IMR-90 (cell line): ENCODE measurements at regions not wholly inside any gene's neighbourhood (a gene's known extent, or its start where the extent isn't known, plus 50 kb on each side); places are given as distances from the start of the nearest gene placed in this dataset.

Experiments
- ATAC-seq: fragments of 200-7000 bp; cut with Tn5 transposase; 2 replicates; pipeline ENCODE4 v1.9.1; 2020; ENCODE audit warnings: low read depth, mild to moderate bottlenecking, moderate library complexity
- BruUV-seq: library from RNA; stranded (reverse); fragments of 400-500 nt; replicated peaks from 2 replicates; lab custom pipeline; 2021; lab: Mats Ljungman, UMichigan
- CTCF ChIA-PET: fragments of 300-600 bp; formaldehyde crosslinking; extraction: SDS; loops from one replicate; lab custom pipeline; 2021; ENCODE audit warnings: antibody characterized with exemption; lab: Yijun Ruan, JAX
- POLR2A ChIA-PET: fragments of 300-600 bp; sonication (Branson Sonifier 250); formaldehyde crosslinking; loops from one replicate; lab custom pipeline; 2022; ENCODE audit warnings: antibody characterized with exemption; ENCODE audit not compliant: unreplicated experiment; lab: Charles Lee
- DNase-seq: peaks from one replicate; pipeline ENCODE4 v3.0.0; 2013
- H2AFZ ChIP-seq: replicated peaks from 2 replicates; pipeline ENCODE3; 2013; ENCODE audit warnings: low read length, mild to moderate bottlenecking; ENCODE audit not compliant: poor library complexity
- H2AK5ac ChIP-seq: 2 replicates; pipeline ENCODE4 v1.6.1; 2013; ENCODE audit warnings: low read depth, low read length, inconsistent platforms
- H2AK9ac ChIP-seq: replicated peaks from 2 replicates; pipeline ENCODE3; 2013; ENCODE audit warnings: mild to moderate bottlenecking, low read depth, low read length, moderate library complexity; ENCODE audit not compliant: poor library complexity
- H2BK120ac ChIP-seq: 2 replicates; pipeline ENCODE4 v1.6.1; 2013; ENCODE audit warnings: low read depth, low read length, inconsistent platforms
- H2BK15ac ChIP-seq: 3 replicates; pipeline ENCODE4 v1.6.1; 2013; ENCODE audit warnings: low read depth, low read length, inconsistent platforms
- H2BK20ac ChIP-seq: 2 replicates; pipeline ENCODE4 v1.6.1; 2013; ENCODE audit warnings: low read depth, mild to moderate bottlenecking, inconsistent platforms, low read length, moderate library complexity
- H2BK5ac ChIP-seq: 2 replicates; pipeline ENCODE4 v1.6.1; 2013; ENCODE audit warnings: mild to moderate bottlenecking, low read depth, low read length, inconsistent platforms; ENCODE audit not compliant: poor library complexity, severe bottlenecking
- H3K14ac ChIP-seq: replicated peaks from 2 replicates; pipeline ENCODE4 v1.6.1; 2013; ENCODE audit warnings: low read depth, low read length, inconsistent platforms
- H3K18ac ChIP-seq: 2 replicates; pipeline ENCODE4 v1.6.1; 2013; ENCODE audit warnings: low read depth, low read length, control low read depth
- H3K23ac ChIP-seq: 2 replicates; pipeline ENCODE4 v1.6.1; 2013; ENCODE audit warnings: low read depth, low read length, inconsistent platforms
- H3K27ac ChIP-seq: 2 replicates; pipeline ENCODE4 v1.5.1; 2013; ENCODE audit warnings: mild to moderate bottlenecking, control low read depth, low read length; ENCODE audit not compliant: insufficient read depth
- H3K27me3 ChIP-seq: 2 replicates; pipeline ENCODE4 v1.6.1; 2013; ENCODE audit warnings: low read length; ENCODE audit not compliant: control insufficient read depth, insufficient read depth
- H3K36me3 ChIP-seq: 2 replicates; pipeline ENCODE4 v1.6.1; 2013; ENCODE audit warnings: low read length, mixed read lengths; ENCODE audit not compliant: control insufficient read depth, insufficient read depth
- H3K4ac ChIP-seq: 2 replicates; pipeline ENCODE4 v1.6.1; 2013; ENCODE audit warnings: low read depth, low read length, inconsistent platforms
- H3K4me1 ChIP-seq: 2 replicates; pipeline ENCODE4 v1.6.1; 2013; ENCODE audit warnings: low read length, mixed read lengths; ENCODE audit not compliant: control insufficient read depth, insufficient read depth
- H3K4me2 ChIP-seq: 2 replicates; pipeline ENCODE4 v1.6.1; 2013; ENCODE audit warnings: low read depth, mild to moderate bottlenecking, control low read depth, low read length, moderate library complexity
- H3K4me3 ChIP-seq: 2 replicates; pipeline ENCODE4 v1.5.1; 2013; ENCODE audit warnings: low read depth, mild to moderate bottlenecking, control low read depth, low read length, moderate library complexity; ENCODE audit not compliant: insufficient read depth
- H3K56ac ChIP-seq: 2 replicates; pipeline ENCODE4 v1.6.1; 2013; ENCODE audit warnings: low read length, inconsistent platforms; ENCODE audit not compliant: insufficient read depth; ENCODE audit errors: extremely low read depth
- H3K79me1 ChIP-seq, 2 experiments: 2 replicates each; pipeline ENCODE4 v1.6.1; 2013; ENCODE audit warnings: low read length in 2 of 2, inconsistent platforms in 1 of 2, low read depth in 1 of 2
- H3K9ac ChIP-seq: 2 replicates; pipeline ENCODE4 v1.6.1; 2013; ENCODE audit warnings: low read depth, low read length, control low read depth
- H3K9me1 ChIP-seq: 2 replicates; pipeline ENCODE4 v1.6.1; 2013; ENCODE audit warnings: low read length, inconsistent platforms; ENCODE audit not compliant: insufficient read depth
- H3K9me3 ChIP-seq: 2 replicates; pipeline ENCODE4 v1.6.1; 2013; ENCODE audit warnings: low read length; ENCODE audit not compliant: control insufficient read depth, insufficient read depth
- H4K20me1 ChIP-seq: 2 replicates; pipeline ENCODE4 v1.6.1; 2013; ENCODE audit warnings: low read length, inconsistent platforms; ENCODE audit not compliant: insufficient read depth
- H4K5ac ChIP-seq: 2 replicates; pipeline ENCODE4 v1.6.1; 2013; ENCODE audit warnings: mild to moderate bottlenecking, low read depth, low read length, control low read depth
- H4K8ac ChIP-seq, 2 experiments: 2 replicates each; pipeline ENCODE4 v1.6.1; 2013; ENCODE audit warnings: low read depth in 2 of 2, low read length in 2 of 2, control low read depth in 1 of 2, inconsistent platforms in 1 of 2
- H4K91ac ChIP-seq: 2 replicates; pipeline ENCODE4 v1.6.1; 2013; ENCODE audit warnings: low read depth, low read length, inconsistent platforms; ENCODE audit not compliant: insufficient read depth
- CEBPB ChIP-seq: IDR thresholded peaks from 2 replicates; pipeline ENCODE4 v1.6.1; 2012; ENCODE audit warnings: low read depth, low read length, improper control_type of control experiment
- CHD1 ChIP-seq: IDR thresholded peaks from 2 replicates; pipeline ENCODE4 v1.6.1; 2012; ENCODE audit warnings: low read depth, low read length, improper control_type of control experiment
- ELK1 ChIP-seq: fragments of 150-350 bp; IDR thresholded peaks from 2 replicates; pipeline ENCODE4 v1.6.1; 2016; ENCODE audit warnings: low read depth, mild to moderate bottlenecking, low read length, moderate library complexity, borderline replicate concordance
- FOS ChIP-seq: fragments of 150-350 bp; IDR thresholded peaks from 2 replicates; pipeline ENCODE4 v1.6.1; 2016; ENCODE audit warnings: low read depth, low read length
- MAZ ChIP-seq: IDR thresholded peaks from 2 replicates; pipeline ENCODE4 v1.6.1; 2012; ENCODE audit warnings: low read depth, mild to moderate bottlenecking, low read length, improper control_type of control experiment, moderate library complexity, borderline replicate concordance
- MXI1 ChIP-seq: IDR thresholded peaks from 2 replicates; pipeline ENCODE4 v1.6.1; 2012; ENCODE audit warnings: low read depth, mild to moderate bottlenecking, low read length, moderate library complexity, borderline replicate concordance
- NFE2L2 ChIP-seq: fragments of 150-350 bp; IDR thresholded peaks from 2 replicates; pipeline ENCODE4 v1.6.1; 2016; ENCODE audit warnings: low read depth, mild to moderate bottlenecking, low read length
- POLR2A ChIP-seq: IDR thresholded peaks from 2 replicates; pipeline ENCODE4 v1.6.1; 2012; ENCODE audit warnings: mild to moderate bottlenecking, low read depth, low read length
- RCOR1 ChIP-seq: IDR thresholded peaks from 2 replicates; pipeline ENCODE4 v1.6.1; 2012; ENCODE audit warnings: mild to moderate bottlenecking, low read length, improper control_type of control experiment; ENCODE audit not compliant: insufficient replicate concordance
- USF2 ChIP-seq: fragments of 150-350 bp; IDR thresholded peaks from 2 replicates; pipeline ENCODE4 v1.6.1; 2017; ENCODE audit warnings: mild to moderate bottlenecking, antibody characterized with exemption, low read length, low read depth
- WGBS, 2 experiments: methylation state at CpG; one replicate each; pipeline versions ENCODE4 v1.1.5 to v1.1.7; 2013; ENCODE audit warnings: missing lambda C conversion rate in 2 of 2; ENCODE audit not compliant: insufficient read length in 1 of 2; ENCODE audit errors: extremely low coverage in 2 of 2; 5-methylcytosine and 5-hydroxymethylcytosine counted together
- dilution Hi-C: fragments of 300-500 bp; cut with HindIII; formaldehyde crosslinking; loops from one replicate; pipeline ENCODE4 v1.14.3; 2018; ENCODE audit warnings: low sequenced_read_pairs; ENCODE audit not compliant: unreplicated experiment
- in situ Hi-C: fragments of 300-500 bp; cut with MboI; formaldehyde crosslinking; loops from 3 replicates; pipeline ENCODE4 v1.14.3; 2019; ENCODE audit warnings: low sequenced_read_pairs, inconsistent platforms, mixed read lengths
- intact Hi-C: fragments of 100-400 bp; cut with micrococcal nuclease; formaldehyde crosslinking; loops from 2 replicates; pipeline ENCODE4 v1.10.0; 2022

GRCh38 chr2:144268036-144268678 is 251.8 kb downstream of the ZEB2 start:
- Histone ChIP-seq H3K18ac (no peak overlapping the region), H3K4me3 (no peak overlapping the region), H3K36me3 (no peaks in the 10 kb centered on the region), H3K27ac (no peak overlapping the region), H3K4me1 (no peaks in the 10 kb centered on the region), H2BK20ac (no peak overlapping the region), H2AK5ac (no peak overlapping the region), H2AK9ac (no peak overlapping the region), H4K91ac (no peak overlapping the region), H2AFZ (no peak overlapping the region), H2BK15ac (no peak overlapping the region), H3K9me1 (no peaks in the 10 kb centered on the region), H3K27me3 (no peaks in the 10 kb centered on the region), H3K56ac (no peak overlapping the region), H3K4me2 (no peak overlapping the region), H4K8ac (no peak overlapping the region), H4K5ac (no peak overlapping the region), H3K23ac (no peak overlapping the region), H3K9ac (no peak overlapping the region), H2BK120ac (no peak overlapping the region), H2BK5ac (no peak overlapping the region), H3K14ac (no peak overlapping the region), H3K4ac (no peak overlapping the region), H4K20me1 (no peaks in the 10 kb centered on the region), H3K79me1 (peaks cover 0 to 2% of the 10 kb centered on the region in 2 experiments; a peak in 2 of 4 replicates), H3K9me3 (no peaks in the 10 kb centered on the region)
- in situ Hi-C loops (no loop called here), dilution Hi-C loops (no loop called here), intact Hi-C loops (no loop called here)
- ChIA-PET CTCF (no interaction called here), POLR2A (no interaction called here)
- WGBS, 2 experiments, result no CpG with 5 or more reads among the region's 1 CpG
- DNase-seq (no peak), ATAC-seq (no peak)
- no TSS peak for BruUV-seq
- TF ChIP-seq USF2 (no peak), MAZ (no peak), CEBPB (no peak), POLR2A (no peak), MXI1 (no peak), ELK1 (no peak), FOS (no peak), NFE2L2 (no peak), RCOR1 (no peak), CHD1 (no peak)
